Nephron (organoid): ENCODE measurements at regions not wholly inside any gene's neighbourhood (a gene's known extent, or its start where the extent isn't known, plus 50 kb on each side); places are given as distances from the start of the nearest gene placed in this dataset.

Experiments used
- H3K27ac Mint-ChIP-seq, 3 experiments: 2 replicates each; pipeline ENCODE4 v1.8.0; 2020; ENCODE audit warnings: mixed read lengths in 3 of 3, mild to moderate bottlenecking in 2 of 3, moderate library complexity in 1 of 3
- H3K27me3 Mint-ChIP-seq: 2 replicates; pipeline ENCODE4 v1.8.0; 2021; ENCODE audit warnings: low read depth, mild to moderate bottlenecking, moderate library complexity, mixed read lengths
- H3K36me3 Mint-ChIP-seq: 2 replicates; pipeline ENCODE4 v1.8.0; 2020; ENCODE audit warnings: low read depth, mixed read lengths
- H3K4me1 Mint-ChIP-seq: 2 replicates; pipeline ENCODE4 v1.8.0; 2020; ENCODE audit warnings: mixed read lengths
- H3K4me3 Mint-ChIP-seq, 3 experiments: 2 replicates each; pipeline ENCODE4 v1.8.0; 2020; ENCODE audit warnings: mild to moderate bottlenecking in 3 of 3, mixed read lengths in 3 of 3, moderate library complexity in 2 of 3
- H3K9me3 Mint-ChIP-seq: 2 replicates; pipeline ENCODE4 v1.8.0; 2020; ENCODE audit warnings: mixed read lengths
- TF ChIP-seq, protein P1 (sequence below), 3 experiments: fragments of 200-600 bp; sonication (generic); IDR thresholded peaks; one replicate each; pipeline ENCODE4 v1.5.0; 2021; ENCODE audit warnings: antibody characterized with exemption in 3 of 3; ENCODE audit not compliant: unreplicated experiment in 3 of 3

GRCh38 chr9:16257604-16258003 lies 612.9 kb downstream of the BNC2 start:
- Mint-ChIP-seq H3K27ac (peak overlapping the region in 2 of 3 experiments; percentile 10 to 26), H3K36me3 (no peaks in the 10 kb centered on the region), H3K4me1 (peaks cover 38% of the 10 kb centered on the region), H3K4me3 (no peak overlapping the region), H3K27me3 (no peaks in the 10 kb centered on the region), H3K9me3 (no peaks in the 10 kb centered on the region)
- TF ChIP-seq, protein P1, sequence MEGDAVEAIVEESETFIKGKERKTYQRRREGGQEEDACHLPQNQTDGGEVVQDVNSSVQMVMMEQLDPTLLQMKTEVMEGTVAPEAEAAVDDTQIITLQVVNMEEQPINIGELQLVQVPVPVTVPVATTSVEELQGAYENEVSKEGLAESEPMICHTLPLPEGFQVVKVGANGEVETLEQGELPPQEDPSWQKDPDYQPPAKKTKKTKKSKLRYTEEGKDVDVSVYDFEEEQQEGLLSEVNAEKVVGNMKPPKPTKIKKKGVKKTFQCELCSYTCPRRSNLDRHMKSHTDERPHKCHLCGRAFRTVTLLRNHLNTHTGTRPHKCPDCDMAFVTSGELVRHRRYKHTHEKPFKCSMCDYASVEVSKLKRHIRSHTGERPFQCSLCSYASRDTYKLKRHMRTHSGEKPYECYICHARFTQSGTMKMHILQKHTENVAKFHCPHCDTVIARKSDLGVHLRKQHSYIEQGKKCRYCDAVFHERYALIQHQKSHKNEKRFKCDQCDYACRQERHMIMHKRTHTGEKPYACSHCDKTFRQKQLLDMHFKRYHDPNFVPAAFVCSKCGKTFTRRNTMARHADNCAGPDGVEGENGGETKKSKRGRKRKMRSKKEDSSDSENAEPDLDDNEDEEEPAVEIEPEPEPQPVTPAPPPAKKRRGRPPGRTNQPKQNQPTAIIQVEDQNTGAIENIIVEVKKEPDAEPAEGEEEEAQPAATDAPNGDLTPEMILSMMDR (IDR thresholded peaks at IDR 0.05; ENCODE audit: unreplicated experiment in 3 of 3): peak; percentile 42 to 53 (median 48)

- Mint-ChIP-seq H3K9me3 (no peaks in the 10 kb centered on the region), H3K27me3 (no peaks in the 10 kb centered on the region), H3K27ac (peak overlapping the region in 1 of 3 experiments; percentile 5), H3K4me1 (peaks cover 38% of the 10 kb centered on the region), H3K36me3 (no peaks in the 10 kb centered on the region), H3K4me3 (no peak overlapping the region)
- TF ChIP-seq, protein P1 (IDR thresholded peaks at IDR 0.05; ENCODE audit: unreplicated experiment in 3 of 3): no peak
Measured at GRCh38 chr9:16258191-16258590, 612.3 kb downstream of the BNC2 start.

- Mint-ChIP-seq H3K27ac (peak overlapping the region in 2 of 3 experiments; percentile 5 to 49), H3K4me3 (no peak overlapping the region), H3K27me3 (no peaks in the 10 kb centered on the region), H3K4me1 (peaks cover 38% of the 10 kb centered on the region), H3K9me3 (no peaks in the 10 kb centered on the region), H3K36me3 (no peaks in the 10 kb centered on the region)
- TF ChIP-seq, protein P1 (IDR thresholded peaks at IDR 0.05; ENCODE audit: unreplicated experiment in 3 of 3): no peak
Measured at GRCh38 chr9:16258708-16259107, 611.8 kb downstream of the BNC2 start.

DNA sequence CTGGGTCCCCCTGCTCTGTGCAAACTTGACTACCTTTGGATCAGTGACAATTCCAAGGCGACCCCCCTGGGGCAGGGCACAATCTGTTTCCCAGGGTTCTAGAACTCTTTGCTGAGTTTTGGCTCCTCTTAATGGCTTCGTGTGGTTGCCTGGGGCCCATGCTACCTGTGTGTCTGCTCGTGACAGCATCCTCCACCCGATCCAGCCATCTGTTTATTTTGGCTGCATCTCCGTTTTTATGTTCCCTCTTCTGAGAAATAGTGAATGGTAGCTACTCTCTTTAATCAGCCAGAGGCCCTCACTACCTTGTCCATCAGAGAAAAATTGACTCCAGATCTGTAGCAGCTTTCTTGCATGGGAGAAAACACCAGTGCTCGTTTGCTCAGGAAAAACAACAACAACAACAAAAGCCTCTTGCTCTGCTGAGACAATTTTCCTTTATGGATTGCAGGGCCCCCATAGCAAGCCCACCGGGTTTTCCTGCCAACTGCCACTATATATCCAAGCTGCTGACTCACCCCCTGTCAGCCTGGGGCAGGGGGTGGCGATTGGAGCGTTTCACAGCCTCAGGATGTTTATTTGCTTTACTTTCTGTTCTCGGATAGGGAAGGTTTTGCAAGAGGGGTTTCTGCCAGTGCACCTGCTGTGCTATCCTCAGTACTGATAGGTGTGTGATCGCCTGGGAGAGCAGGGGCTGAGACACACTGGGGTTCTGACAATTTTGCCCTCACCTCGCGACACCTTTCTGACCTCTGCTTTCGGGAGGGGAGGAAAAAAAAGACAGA lies 607.8 kb downstream of the BNC2 start:
- no peaks in the 10 kb centered on the region for H3K27me3 Mint-ChIP-seq
- no peaks in the 10 kb centered on the region for H3K36me3 Mint-ChIP-seq
- H3K9me3 Mint-ChIP-seq: no peaks in the 10 kb centered on the region
- H3K4me1 Mint-ChIP-seq: peaks cover 29% of the 10 kb centered on the region
- no peak overlapping the region for H3K4me3 Mint-ChIP-seq
- peak overlapping the region in 2 of 3 experiments; percentile 34 to 60 for H3K27ac Mint-ChIP-seq
- TF ChIP-seq, protein P1 (IDR thresholded peaks at IDR 0.05; ENCODE audit: unreplicated experiment in 3 of 3): no peak

- no peaks in the 10 kb centered on the region for H3K36me3 Mint-ChIP-seq
- no peaks in the 10 kb centered on the region for H3K9me3 Mint-ChIP-seq
- H3K27me3 Mint-ChIP-seq: no peaks in the 10 kb centered on the region
- H3K4me3 Mint-ChIP-seq: no peak overlapping the region
- no peak overlapping the region for H3K27ac Mint-ChIP-seq
- peaks cover 47% of the 10 kb centered on the region for H3K4me1 Mint-ChIP-seq
- TF ChIP-seq, protein P1 (IDR thresholded peaks at IDR 0.05; ENCODE audit: unreplicated experiment in 3 of 3): no peak
Measured at GRCh38 chr9:16265688-16266087, 604.8 kb downstream of the BNC2 start.
